ENCODE measurements at regions not wholly inside any gene's neighbourhood (a gene's known extent, or its start where the extent isn't known, plus 50 kb on each side); places are given as distances from the start of the nearest gene placed in this dataset.

- no peak for DNase-seq (ENCODE audit: low spot score)
- H3K4me3 ChIP-seq = no peak overlapping the region
- TF ChIP-seq CTCF (IDR thresholded peaks at IDR 0.05) = no peak
- H3K27ac ChIP-seq = no peak overlapping the region
These were observed 126.4 kb upstream of the HSD17B12 start for GRCh38 chr11:43554148-43554473.

- Histone ChIP-seq H3K4me3 (no peak overlapping the region), H3K27ac (no peak overlapping the region)
- no peak for TF ChIP-seq CTCF (IDR thresholded peaks at IDR 0.05)
- no peak for DNase-seq (ENCODE audit: low spot score)
These were observed 125.4 kb upstream of the HSD17B12 start for GRCh38 chr11:43555186-43555585.

GRCh38 chr11:43555816-43556611 lies 124.5 kb upstream of the HSD17B12 start:
- DNase-seq (ENCODE audit: low spot score) = no peak
- peak overlapping the region; percentile 11 for H3K4me3 ChIP-seq
- no peak overlapping the region for H3K27ac ChIP-seq
- no peak for TF ChIP-seq CTCF (IDR thresholded peaks at IDR 0.05)

GRCh38 chr11:43556612-43557375 lies 123.7 kb upstream of the HSD17B12 start:
- H3K4me3 ChIP-seq = no peak overlapping the region
- DNase-seq (ENCODE audit: low spot score) = no peak
- H3K27ac ChIP-seq = no peak overlapping the region
- no peak for TF ChIP-seq CTCF (IDR thresholded peaks at IDR 0.05)

GRCh38 chr11:43557553-43558110 lies 122.9 kb upstream of the HSD17B12 start:
- Histone ChIP-seq H3K4me3 (no peak overlapping the region), H3K27ac (no peak overlapping the region)
- DNase-seq (ENCODE audit: low spot score) = no peak
- TF ChIP-seq CTCF (IDR thresholded peaks at IDR 0.05) = peak; percentile 17

- Histone ChIP-seq H3K4me3 (no peak overlapping the region), H3K27ac (no peak overlapping the region)
- no peak for DNase-seq (ENCODE audit: low spot score)
- no peak for TF ChIP-seq CTCF (IDR thresholded peaks at IDR 0.05)
These were observed 122.4 kb upstream of the HSD17B12 start for GRCh38 chr11:43558146-43558545.
